ENCODE measurements at regions not wholly inside any gene's neighbourhood (a gene's known extent, or its start where the extent isn't known, plus 50 kb on each side); places are given as distances from the start of the nearest gene placed in this dataset.
"Not testable (repeated sequence)": the region's sequence is repeated elsewhere in the genome, so short reads cannot be mapped to it uniquely, and the experiment has no call there.

DNA sequence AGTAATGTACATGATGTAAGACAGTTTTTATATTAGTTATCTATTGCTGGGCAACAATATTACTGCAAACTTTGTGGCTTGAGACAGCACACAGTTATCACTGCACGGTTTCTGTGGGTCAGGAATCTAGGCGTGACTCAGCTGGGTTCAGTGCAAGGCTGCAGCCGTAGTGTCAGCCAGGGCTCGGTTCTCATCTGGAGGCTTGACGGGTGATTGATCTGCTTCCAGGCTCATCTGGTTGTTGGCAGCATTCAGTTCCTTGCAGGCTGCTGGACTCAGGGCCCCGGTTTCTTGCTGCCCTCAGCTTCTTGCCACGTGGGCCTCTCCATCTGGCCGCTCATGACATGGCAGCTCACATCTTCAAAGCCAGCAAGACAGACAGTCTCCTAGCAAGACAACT lies 197.7 kb upstream of the EEF2KMT start:
- not testable (repeated sequence) for TF ChIP-seq POLR2A (IDR thresholded peaks at IDR 0.05); POLR2AphosphoS5 (IDR thresholded peaks at IDR 0.05); EP300 (IDR thresholded peaks at IDR 0.05; ENCODE audit: low read depth)
- TF ChIP-seq, protein P1, sequence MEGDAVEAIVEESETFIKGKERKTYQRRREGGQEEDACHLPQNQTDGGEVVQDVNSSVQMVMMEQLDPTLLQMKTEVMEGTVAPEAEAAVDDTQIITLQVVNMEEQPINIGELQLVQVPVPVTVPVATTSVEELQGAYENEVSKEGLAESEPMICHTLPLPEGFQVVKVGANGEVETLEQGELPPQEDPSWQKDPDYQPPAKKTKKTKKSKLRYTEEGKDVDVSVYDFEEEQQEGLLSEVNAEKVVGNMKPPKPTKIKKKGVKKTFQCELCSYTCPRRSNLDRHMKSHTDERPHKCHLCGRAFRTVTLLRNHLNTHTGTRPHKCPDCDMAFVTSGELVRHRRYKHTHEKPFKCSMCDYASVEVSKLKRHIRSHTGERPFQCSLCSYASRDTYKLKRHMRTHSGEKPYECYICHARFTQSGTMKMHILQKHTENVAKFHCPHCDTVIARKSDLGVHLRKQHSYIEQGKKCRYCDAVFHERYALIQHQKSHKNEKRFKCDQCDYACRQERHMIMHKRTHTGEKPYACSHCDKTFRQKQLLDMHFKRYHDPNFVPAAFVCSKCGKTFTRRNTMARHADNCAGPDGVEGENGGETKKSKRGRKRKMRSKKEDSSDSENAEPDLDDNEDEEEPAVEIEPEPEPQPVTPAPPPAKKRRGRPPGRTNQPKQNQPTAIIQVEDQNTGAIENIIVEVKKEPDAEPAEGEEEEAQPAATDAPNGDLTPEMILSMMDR (IDR thresholded peaks at IDR 0.05), result not testable (repeated sequence)

All from transverse colon (tissue), 4 donors.